GM12873 (cell line): ENCODE measurements at regions not wholly inside any gene's neighbourhood (a gene's known extent, or its start where the extent isn't known, plus 50 kb on each side); places are given as distances from the start of the nearest gene placed in this dataset.

Experiments
- CTCF ChIP-seq: IDR thresholded peaks from 2 replicates; pipeline ENCODE4 v1.5.1; 2012; ENCODE audit warnings: low read depth, mild to moderate bottlenecking, moderate library complexity, low read length, control low read depth; ENCODE audit not compliant: insufficient read depth; ENCODE audit errors: missing control alignments

- TF ChIP-seq CTCF, result no peak
Measured at GRCh38 chr13:80413611-80414010, 72.7 kb upstream of the SPRY2 start.

DNA sequence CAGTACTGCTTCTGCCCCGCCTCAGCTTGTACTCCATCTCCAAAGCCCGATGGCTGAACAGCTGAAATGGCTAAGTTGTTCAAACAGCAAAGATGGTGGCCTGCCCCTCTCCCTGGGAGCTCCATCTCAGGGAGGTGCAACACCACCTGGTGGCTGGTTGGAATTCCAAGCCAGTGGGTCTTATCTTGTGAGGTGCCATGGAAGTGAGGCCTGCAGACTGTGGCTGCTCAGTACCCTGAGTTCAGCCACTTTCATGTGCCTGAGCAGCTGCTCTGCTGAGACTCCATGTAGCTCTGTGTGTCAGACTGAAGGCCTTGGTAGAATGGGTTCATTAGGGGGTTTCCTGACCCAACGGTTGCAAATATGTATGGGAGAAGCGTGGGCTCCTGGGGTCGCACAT, 67.3 kb upstream of the SPRY2 start:
- peak; percentile 23 for TF ChIP-seq CTCF

DNA sequence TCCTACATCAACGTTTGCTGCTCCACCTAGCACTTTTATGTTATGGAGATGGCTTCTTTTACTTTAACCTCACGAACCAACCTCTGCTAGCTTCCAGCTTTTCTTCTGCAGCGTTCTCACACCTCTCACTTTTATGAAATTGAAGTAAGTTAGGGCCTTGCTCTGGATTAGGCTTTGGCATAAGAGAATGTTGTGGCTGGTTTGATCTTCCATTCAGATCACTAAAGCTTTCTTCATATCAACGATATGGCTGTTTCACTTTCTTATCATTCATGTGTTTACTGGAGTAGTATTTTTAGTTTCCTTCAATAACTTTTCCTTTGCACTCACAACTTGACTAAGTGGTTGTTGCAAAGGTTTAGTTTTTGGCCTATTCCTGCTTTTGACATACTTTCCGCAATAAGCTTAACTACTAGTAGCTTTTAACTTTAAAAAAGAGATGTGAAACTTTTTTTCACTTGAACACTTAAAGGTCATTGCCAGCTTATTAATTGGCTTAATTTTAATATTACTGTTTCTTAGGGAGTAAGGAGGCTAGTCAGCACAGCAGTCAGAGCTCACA, 60.0 kb upstream of the SPRY2 start:
- no peak for TF ChIP-seq CTCF

DNA sequence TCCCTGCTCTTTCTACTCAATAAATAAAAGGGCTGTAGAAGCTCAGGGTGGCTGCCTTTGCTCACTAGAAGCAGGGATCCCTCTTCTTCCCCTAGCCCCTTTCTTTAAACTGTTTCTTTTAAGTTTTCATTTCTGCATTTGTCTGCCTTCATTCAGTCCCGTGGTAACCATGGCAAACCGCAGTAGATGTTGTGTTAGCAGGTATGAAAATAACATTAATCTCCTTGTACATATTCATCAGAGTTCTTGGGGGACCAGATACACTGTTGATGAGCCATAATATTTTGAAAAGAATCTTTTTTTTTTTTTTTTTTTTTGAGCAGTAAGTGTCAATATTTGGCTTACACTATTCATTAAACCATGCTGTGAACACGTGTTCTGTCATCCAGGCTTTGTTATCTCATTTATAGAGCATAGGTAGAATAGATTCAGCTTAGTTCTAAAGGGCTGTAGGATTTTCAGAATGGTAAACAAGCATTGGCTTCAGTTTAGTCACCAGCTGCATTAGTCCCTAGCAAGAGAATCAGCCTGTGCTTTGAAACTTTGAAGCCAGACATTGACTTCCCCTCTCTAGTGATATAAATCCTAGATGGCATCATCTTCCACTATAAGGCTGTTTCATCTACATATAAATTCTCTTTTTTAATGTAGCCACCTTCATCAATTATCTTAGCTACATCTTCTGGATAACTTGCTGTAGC, 59.4 kb upstream of the SPRY2 start:
- no peak for TF ChIP-seq CTCF

GRCh38 chr13:80399340-80400163, 58.6 kb upstream of the SPRY2 start:
- no peak for TF ChIP-seq CTCF
